Left lung (tissue), 4 donors: ENCODE measurements at regions not wholly inside any gene's neighbourhood (a gene's known extent, or its start where the extent isn't known, plus 50 kb on each side); places are given as distances from the start of the nearest gene placed in this dataset.

Source experiments
- ATAC-seq: fragments of 200-7000 bp; cut with Tn5 transposase; one replicate; pipeline ENCODE4 v1.9.1; 2020; ENCODE audit warnings: moderate library complexity
- DNase-seq, 4 donors: peaks; one replicate each; pipeline ENCODE4 v3.0.0-alpha.2; 2013 to 2020
- H3K27ac ChIP-seq, 2 donors: fragments of 200-600 bp; sonication (generic) in 1 of 2; one replicate each; pipeline versions ENCODE4 v1.5.0 to v1.8.0; 2020 to 2021
- H3K27me3 ChIP-seq, 2 donors: fragments of 200-600 bp; sonication (generic) in 1 of 2; one replicate each; pipeline versions ENCODE4 v1.5.0 to v1.8.0; 2020 to 2021
- H3K36me3 ChIP-seq, 2 donors: fragments of 200-600 bp; sonication (generic) in 1 of 2; one replicate each; pipeline versions ENCODE4 v1.5.0 to v1.8.0; 2020 to 2021
- H3K4me1 ChIP-seq, 2 donors: fragments of 200-600 bp; one replicate each; pipeline ENCODE4 v1.8.0; 2021
- H3K4me3 ChIP-seq, 2 donors: fragments of 200-600 bp; sonication (generic) in 1 of 2; one replicate each; pipeline versions ENCODE4 v1.5.0 to v1.8.0; 2020 to 2021; ENCODE audit warnings: mild to moderate bottlenecking in 1 of 2
- H3K9me3 ChIP-seq, 2 donors: fragments of 200-600 bp; sonication (generic) in 1 of 2; one replicate each; pipeline versions ENCODE4 v1.5.0 to v1.8.0; 2020 to 2021
- intact Hi-C, 2 donors: fragments of 100-400 bp; cut with DNase I; formaldehyde crosslinking; loops; one replicate each; pipeline versions ENCODE4 v1.11.2 to v1.14.2; 2022
- TF ChIP-seq, protein P1 (sequence below), 2 donors: fragments of 200-600 bp; sonication (generic) in 1 of 2; IDR thresholded peaks; one replicate each; pipeline versions ENCODE4 v1.5.0 to v1.8.0; 2021; ENCODE audit warnings: antibody characterized with exemption in 2 of 2
- donor health status: DM: no; HTN: yes; CAD: no.
- donor health status: DM: no; HTN: no; CAD: no.

DNA sequence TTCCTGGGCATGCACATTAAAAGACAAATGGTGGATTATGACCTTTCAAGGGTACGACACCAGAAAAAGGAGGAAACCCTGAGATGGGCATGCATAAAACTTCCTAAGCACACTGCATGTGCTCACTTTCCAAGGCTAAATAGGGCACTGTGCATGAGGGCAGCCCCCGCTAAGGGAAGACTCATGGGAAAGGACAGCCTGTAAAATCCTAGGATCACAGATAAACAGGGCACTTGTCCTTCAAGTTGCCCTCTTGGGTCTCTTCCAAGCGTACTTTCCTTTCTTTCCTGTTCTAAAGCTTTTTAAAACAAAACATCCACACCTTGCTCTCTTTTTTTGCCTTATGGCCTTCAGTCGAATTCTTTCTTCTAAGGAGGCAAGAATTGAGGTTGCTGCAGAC is 106.5 kb upstream of the SYNCRIP start:
- no peak overlapping the region for H3K4me3 ChIP-seq
- TF ChIP-seq, protein P1, sequence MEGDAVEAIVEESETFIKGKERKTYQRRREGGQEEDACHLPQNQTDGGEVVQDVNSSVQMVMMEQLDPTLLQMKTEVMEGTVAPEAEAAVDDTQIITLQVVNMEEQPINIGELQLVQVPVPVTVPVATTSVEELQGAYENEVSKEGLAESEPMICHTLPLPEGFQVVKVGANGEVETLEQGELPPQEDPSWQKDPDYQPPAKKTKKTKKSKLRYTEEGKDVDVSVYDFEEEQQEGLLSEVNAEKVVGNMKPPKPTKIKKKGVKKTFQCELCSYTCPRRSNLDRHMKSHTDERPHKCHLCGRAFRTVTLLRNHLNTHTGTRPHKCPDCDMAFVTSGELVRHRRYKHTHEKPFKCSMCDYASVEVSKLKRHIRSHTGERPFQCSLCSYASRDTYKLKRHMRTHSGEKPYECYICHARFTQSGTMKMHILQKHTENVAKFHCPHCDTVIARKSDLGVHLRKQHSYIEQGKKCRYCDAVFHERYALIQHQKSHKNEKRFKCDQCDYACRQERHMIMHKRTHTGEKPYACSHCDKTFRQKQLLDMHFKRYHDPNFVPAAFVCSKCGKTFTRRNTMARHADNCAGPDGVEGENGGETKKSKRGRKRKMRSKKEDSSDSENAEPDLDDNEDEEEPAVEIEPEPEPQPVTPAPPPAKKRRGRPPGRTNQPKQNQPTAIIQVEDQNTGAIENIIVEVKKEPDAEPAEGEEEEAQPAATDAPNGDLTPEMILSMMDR (IDR thresholded peaks at IDR 0.05) = no peak
- DNase-seq (no peak), ATAC-seq (no peak)
- no peak overlapping the region for H3K27ac ChIP-seq
- no peaks in the 10 kb centered on the region for H3K27me3 ChIP-seq
- no peaks in the 10 kb centered on the region for H3K9me3 ChIP-seq
- intact Hi-C loops = no loop called here
- H3K36me3 ChIP-seq = no peaks in the 10 kb centered on the region
- H3K4me1 ChIP-seq = peaks cover 0 to 4% of the 10 kb centered on the region in 2 donors

DNA sequence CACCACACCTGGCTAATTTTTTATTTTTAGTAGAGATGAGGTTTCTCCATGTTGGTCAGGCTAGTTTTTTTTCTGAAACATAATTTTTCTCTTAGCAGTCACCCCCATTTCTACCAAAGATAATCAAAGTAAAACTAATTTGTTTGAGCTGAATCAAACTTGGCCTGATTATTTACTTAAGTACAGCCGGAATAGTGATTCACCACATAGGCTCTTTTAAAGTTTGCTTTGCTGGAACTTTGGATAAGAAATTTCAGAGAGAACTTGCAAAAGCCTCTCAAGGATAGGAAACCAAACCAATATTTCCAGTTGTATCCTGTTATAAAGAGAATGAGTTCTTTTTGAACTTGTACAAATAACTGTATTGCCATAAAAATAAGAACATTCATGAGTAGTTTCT is 105.0 kb upstream of the SYNCRIP start:
- intact Hi-C loops = no loop called here
- Histone ChIP-seq H3K4me3 (no peak overlapping the region), H3K27ac (peak overlapping the region in 1 of 2 donors; percentile 45), H3K27me3 (no peaks in the 10 kb centered on the region), H3K36me3 (no peaks in the 10 kb centered on the region), H3K4me1 (peaks cover 0 to 4% of the 10 kb centered on the region in 2 donors), H3K9me3 (no peaks in the 10 kb centered on the region)
- TF ChIP-seq, protein P1 (IDR thresholded peaks at IDR 0.05) = no peak
- peak; percentile 75 for ATAC-seq
- peak in 1 of 4 donors; percentile 16 for DNase-seq

DNA sequence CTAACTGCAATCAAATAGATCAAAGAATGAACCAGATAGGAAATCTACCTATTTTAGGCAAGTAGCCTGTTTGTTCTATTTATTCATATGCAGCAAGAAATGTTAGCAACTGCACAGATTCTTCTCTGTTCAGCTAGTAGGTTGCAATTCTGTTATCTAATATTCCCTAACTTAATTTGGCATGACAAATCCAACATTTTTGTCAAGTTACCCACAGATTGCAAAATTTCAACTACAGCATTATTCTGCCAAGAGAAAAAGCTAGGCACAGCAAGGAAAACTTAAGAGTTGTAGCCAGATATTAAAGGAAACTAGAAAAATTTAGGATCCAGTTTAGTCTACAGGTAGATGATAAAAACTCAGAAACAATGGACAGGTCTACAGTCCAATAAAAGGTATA is 104.4 kb upstream of the SYNCRIP start:
- Histone ChIP-seq H3K27ac (peak overlapping the region in 1 of 2 donors; percentile 45), H3K27me3 (no peaks in the 10 kb centered on the region), H3K4me1 (peaks cover 0 to 4% of the 10 kb centered on the region in 2 donors), H3K4me3 (no peak overlapping the region), H3K9me3 (no peaks in the 10 kb centered on the region), H3K36me3 (no peaks in the 10 kb centered on the region)
- intact Hi-C loops = no loop called here
- TF ChIP-seq, protein P1 (IDR thresholded peaks at IDR 0.05) = no peak
- ATAC-seq (no peak), DNase-seq (no peak)

DNA sequence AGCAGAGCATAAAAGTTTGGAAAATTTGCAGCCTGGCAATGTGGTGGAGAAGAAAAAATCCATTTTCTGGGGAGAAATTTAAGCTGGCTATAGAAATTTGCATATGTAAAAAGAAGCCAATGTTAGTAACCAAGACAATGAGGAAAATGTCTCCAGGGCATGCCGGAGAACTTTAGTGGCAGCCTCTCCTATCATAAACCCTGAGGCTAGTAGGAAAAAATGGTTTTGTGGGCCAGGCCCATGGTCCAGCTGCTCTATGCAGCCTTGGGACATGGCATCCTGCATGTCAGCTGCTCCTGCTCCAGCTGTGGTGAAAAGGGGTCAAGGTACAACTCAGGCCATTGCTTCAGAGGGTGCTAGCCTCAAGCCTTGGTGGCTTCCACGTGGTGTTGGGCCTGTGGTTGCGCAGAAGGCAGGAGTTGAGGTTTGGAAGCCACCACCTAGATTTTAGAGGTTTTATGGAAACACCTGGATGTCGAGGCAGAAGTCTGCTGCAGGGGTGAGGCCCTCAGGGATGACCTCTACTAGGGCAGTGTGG is 101.8 kb upstream of the SYNCRIP start:
- H3K4me3 ChIP-seq = no peak overlapping the region
- H3K27me3 ChIP-seq = no peaks in the 10 kb centered on the region
- H3K36me3 ChIP-seq = no peaks in the 10 kb centered on the region
- H3K27ac ChIP-seq = no peak overlapping the region
- no peaks in the 10 kb centered on the region for H3K9me3 ChIP-seq
- intact Hi-C loops = no loop called here
- DNase-seq (no peak), ATAC-seq (no peak)
- peaks cover 0 to 4% of the 10 kb centered on the region in 2 donors for H3K4me1 ChIP-seq
- TF ChIP-seq, protein P1 (IDR thresholded peaks at IDR 0.05) = no peak

DNA sequence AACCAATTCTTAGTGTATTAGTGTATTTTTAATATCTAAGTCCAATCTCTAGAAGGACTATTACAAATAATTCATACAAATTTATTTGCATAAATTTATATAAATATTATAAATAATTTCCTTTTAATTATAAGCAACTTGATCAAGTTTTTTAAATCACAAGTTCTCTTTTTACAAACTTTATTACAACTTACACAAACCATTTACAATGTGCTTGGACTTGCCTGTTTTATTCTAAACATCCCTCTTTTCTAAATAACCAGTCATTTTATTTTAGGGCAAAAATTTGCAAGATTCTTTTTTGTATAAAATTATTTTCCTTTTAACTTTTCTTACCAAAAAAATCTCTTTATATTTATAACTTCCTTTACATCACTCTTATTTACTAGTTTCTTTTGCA is 83.5 kb upstream of the SYNCRIP start:
- peaks cover 0 to 24% of the 10 kb centered on the region in 2 donors for H3K9me3 ChIP-seq
- no peak for DNase-seq
- no peak for ATAC-seq
- H3K4me3 ChIP-seq = no peak overlapping the region
- H3K27me3 ChIP-seq = no peaks in the 10 kb centered on the region
- intact Hi-C loops = no loop called here
- H3K4me1 ChIP-seq = no peaks in the 10 kb centered on the region
- TF ChIP-seq, protein P1 (IDR thresholded peaks at IDR 0.05) = no peak
- no peaks in the 10 kb centered on the region for H3K36me3 ChIP-seq
- no peak overlapping the region for H3K27ac ChIP-seq
